BE2C (cell line): ENCODE measurements at regions not wholly inside any gene's neighbourhood (a gene's known extent, or its start where the extent isn't known, plus 50 kb on each side); places are given as distances from the start of the nearest gene placed in this dataset.

Source experiments
- DNase-seq: peaks from one replicate; pipeline ENCODE4 v3.0.0-alpha.2; 2020
- H3K27me3 ChIP-seq: fragments of 250-450 bp; sonication (Bioruptor Pico); 2 replicates; pipeline ENCODE4 v1.5.1; 2020; ENCODE audit warnings: mild to moderate bottlenecking
- H3K36me3 ChIP-seq: fragments of 250-450 bp; sonication (Bioruptor Pico); 2 replicates; pipeline ENCODE4 v1.5.1; 2020; ENCODE audit warnings: mild to moderate bottlenecking
- H3K4me1 ChIP-seq: fragments of 250-450 bp; sonication (Bioruptor Pico); 2 replicates; pipeline ENCODE4 v1.5.1; 2020
- H3K4me3 ChIP-seq: 2 replicates; pipeline ENCODE4 v1.5.1; 2011; ENCODE audit warnings: low read depth, low read length
- H3K9me3 ChIP-seq: fragments of 250-450 bp; sonication (Bioruptor Pico); 2 replicates; pipeline ENCODE4 v1.5.1; 2020
- TF ChIP-seq, protein P1 (sequence below): IDR thresholded peaks from 2 replicates; pipeline ENCODE4 v1.5.1; 2012; ENCODE audit warnings: mild to moderate bottlenecking, low read depth, low read length

DNA sequence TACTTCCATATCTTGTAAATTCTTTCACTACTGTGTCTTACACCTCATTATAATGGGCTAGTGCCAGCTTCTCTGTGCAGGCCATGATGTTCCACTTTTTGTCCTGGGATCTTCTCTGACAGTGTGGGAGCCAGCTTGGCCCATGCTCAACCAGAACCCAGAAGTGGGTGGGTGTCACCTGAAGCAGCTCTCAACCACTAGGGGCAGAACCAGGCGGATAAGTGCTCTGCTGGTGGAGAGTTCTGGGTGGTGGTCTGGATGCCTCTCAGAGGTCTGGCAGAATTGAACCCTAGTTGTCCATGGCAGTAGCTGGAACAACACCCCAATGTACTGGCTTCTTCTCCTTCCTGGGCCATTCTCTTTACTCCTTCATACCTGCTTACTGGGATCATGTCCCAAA, 254.1 kb upstream of the N4BP1 start:
- TF ChIP-seq, protein P1, sequence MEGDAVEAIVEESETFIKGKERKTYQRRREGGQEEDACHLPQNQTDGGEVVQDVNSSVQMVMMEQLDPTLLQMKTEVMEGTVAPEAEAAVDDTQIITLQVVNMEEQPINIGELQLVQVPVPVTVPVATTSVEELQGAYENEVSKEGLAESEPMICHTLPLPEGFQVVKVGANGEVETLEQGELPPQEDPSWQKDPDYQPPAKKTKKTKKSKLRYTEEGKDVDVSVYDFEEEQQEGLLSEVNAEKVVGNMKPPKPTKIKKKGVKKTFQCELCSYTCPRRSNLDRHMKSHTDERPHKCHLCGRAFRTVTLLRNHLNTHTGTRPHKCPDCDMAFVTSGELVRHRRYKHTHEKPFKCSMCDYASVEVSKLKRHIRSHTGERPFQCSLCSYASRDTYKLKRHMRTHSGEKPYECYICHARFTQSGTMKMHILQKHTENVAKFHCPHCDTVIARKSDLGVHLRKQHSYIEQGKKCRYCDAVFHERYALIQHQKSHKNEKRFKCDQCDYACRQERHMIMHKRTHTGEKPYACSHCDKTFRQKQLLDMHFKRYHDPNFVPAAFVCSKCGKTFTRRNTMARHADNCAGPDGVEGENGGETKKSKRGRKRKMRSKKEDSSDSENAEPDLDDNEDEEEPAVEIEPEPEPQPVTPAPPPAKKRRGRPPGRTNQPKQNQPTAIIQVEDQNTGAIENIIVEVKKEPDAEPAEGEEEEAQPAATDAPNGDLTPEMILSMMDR = no peak
- Histone ChIP-seq H3K4me1 (no peaks in the 10 kb centered on the region), H3K4me3 (no peak overlapping the region), H3K36me3 (no peaks in the 10 kb centered on the region), H3K27me3 (no peaks in the 10 kb centered on the region), H3K9me3 (no peaks in the 10 kb centered on the region)
- no peak for DNase-seq

DNA sequence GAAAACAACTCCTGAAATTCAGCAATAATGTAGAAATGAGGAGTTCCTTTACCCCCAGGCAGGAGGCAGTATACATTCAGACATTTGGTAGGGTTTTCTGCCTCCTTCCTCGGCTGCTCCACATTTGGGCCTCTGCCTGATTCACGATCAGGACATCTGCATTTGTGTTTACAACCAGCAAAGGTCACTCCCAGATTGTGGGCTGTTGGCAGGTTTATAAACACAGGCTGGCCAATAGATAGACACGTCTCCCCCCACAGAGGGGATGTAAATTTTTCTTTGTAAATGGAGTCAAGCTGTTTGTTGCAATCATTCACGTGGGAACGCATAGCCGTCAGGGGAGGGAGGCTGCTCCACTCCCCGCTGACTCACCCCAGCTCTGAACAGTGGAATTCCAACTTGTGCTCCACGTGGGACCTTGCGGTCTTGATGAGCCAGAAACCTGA, 252.1 kb upstream of the N4BP1 start:
- H3K4me1 ChIP-seq = no peaks in the 10 kb centered on the region
- no peak overlapping the region for H3K4me3 ChIP-seq
- no peaks in the 10 kb centered on the region for H3K9me3 ChIP-seq
- TF ChIP-seq, protein P1 = no peak
- no peaks in the 10 kb centered on the region for H3K36me3 ChIP-seq
- no peak for DNase-seq
- H3K27me3 ChIP-seq = no peaks in the 10 kb centered on the region

DNA sequence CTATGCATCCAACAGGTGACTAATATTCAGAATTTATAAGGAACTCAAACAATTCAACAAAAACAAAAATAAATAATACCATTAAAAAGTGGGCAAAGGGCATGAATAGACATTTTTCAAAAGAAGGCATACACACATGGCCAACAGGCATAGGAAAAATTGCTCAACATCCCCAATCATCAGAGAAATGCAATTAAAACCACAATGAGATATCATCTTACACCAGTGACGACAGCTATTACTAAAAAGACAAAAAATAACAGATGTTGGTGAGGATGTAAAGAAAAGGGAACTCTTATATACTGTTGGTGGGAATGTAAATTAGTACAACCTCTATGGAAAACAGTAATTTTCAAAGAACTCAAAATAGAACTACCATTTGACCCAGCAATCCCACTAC, 250.4 kb upstream of the N4BP1 start:
- no peak for DNase-seq
- TF ChIP-seq, protein P1 = no peak
- H3K4me3 ChIP-seq = no peak overlapping the region
- H3K4me1 ChIP-seq = no peaks in the 10 kb centered on the region
- no peaks in the 10 kb centered on the region for H3K9me3 ChIP-seq
- no peaks in the 10 kb centered on the region for H3K27me3 ChIP-seq
- H3K36me3 ChIP-seq = no peaks in the 10 kb centered on the region

DNA sequence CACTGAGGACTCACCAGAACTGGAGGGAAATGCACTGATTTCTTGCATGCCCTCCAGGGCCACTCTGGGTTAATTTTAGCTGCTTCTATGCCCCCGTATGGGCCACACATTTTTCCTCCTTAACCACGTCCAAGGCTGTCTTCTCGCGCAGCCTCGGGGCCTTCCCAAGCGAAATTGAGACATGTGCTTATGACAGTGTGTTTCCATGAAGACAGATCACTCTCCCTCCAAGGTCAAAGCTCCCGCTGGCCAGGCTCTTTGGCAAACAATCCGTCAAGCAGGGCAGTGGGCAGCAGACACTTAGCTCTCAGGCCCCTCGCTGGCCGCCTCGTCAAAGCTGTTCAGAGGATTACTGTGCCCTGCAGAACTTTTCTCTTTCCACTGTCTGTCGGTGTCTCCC, 243.0 kb upstream of the N4BP1 start:
- DNase-seq = no peak
- Histone ChIP-seq H3K9me3 (no peaks in the 10 kb centered on the region), H3K27me3 (no peaks in the 10 kb centered on the region), H3K4me3 (no peak overlapping the region), H3K36me3 (no peaks in the 10 kb centered on the region), H3K4me1 (no peaks in the 10 kb centered on the region)
- TF ChIP-seq, protein P1 = no peak

DNA sequence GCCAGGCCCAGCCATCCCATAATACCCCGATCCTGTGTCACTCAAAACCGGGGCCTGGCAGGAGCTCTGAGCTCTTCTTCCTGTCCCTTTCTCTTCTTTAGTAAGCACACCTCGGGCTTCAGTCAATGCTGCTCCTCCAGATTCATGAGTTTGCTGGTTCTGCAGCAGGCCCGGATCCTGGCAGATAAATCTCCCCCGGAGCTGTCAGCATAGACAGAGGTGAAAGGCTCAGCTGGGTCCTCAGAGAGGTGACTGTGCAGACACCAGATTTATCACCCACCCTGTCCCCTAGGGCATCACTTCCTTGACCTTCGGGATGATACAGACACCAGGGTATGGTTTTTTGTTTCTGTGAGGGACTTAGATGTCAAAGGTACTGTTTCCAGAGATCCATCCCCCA, 242.5 kb upstream of the N4BP1 start:
- Histone ChIP-seq H3K9me3 (no peaks in the 10 kb centered on the region), H3K27me3 (no peaks in the 10 kb centered on the region), H3K4me1 (no peaks in the 10 kb centered on the region), H3K4me3 (no peak overlapping the region), H3K36me3 (no peaks in the 10 kb centered on the region)
- TF ChIP-seq, protein P1 = no peak
- no peak for DNase-seq

DNA sequence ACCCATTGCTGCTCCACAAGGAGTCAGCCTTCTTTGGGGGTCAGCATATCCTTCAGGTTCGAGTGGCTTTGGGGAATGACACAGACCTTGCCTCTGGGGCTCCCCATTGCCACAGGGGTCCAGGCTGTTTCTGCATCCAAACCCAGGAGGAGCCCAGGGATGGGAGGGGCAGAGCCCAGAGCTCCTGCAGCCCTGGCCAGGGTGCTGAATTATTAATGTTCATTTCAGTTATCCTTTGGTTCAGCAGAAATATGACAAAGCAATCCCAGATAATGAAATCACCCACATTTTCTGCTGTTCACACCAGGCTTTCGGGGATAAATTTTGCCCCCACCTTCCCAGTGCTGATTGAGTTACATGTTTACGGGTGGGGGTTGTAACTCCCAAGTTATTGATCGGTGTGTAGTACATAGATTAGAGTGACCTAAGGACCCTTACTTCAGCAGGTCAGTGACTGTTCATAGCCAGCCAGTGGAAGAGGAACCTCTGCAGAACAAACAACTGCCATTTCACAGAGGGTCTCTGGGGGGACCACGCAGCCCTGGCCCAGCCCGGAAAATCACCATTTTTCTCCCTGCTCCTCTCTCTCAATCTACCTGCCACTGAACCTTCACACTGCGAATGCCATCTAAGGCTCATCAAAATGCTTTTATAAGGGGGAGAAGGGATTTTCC, 240.3 kb upstream of the N4BP1 start:
- no peak for DNase-seq
- no peaks in the 10 kb centered on the region for H3K9me3 ChIP-seq
- H3K4me3 ChIP-seq = no peak overlapping the region
- H3K36me3 ChIP-seq = no peaks in the 10 kb centered on the region
- H3K27me3 ChIP-seq = no peaks in the 10 kb centered on the region
- H3K4me1 ChIP-seq = no peaks in the 10 kb centered on the region
- TF ChIP-seq, protein P1 = no peak
